GM23338 (cell line): ENCODE measurements at regions not wholly inside any gene's neighbourhood (a gene's known extent, or its start where the extent isn't known, plus 50 kb on each side); places are given as distances from the start of the nearest gene placed in this dataset.
A peak's percentile ranks its signal among the peaks of the same experiment; 100 is the strongest.

Experiments used
- ATAC-seq: fragments of 200-7000 bp; cut with Tn5 transposase; 3 replicates; pipeline ENCODE4 v1.9.1; 2020
- DNase-seq: peaks from one replicate; pipeline ENCODE4 v3.0.0-alpha.2; 2015; ENCODE audit warnings: low spot score
- H2AFZ ChIP-seq: fragments of 200-600 bp; sonication (generic); 2 replicates; pipeline ENCODE4 v1.8.0; 2016; ENCODE audit warnings: antibody characterized with exemption, mild to moderate bottlenecking, moderate library complexity
- H3F3A ChIP-seq: fragments of 200-600 bp; sonication (generic); replicated peaks from 2 replicates; pipeline ENCODE4 v1.8.0; 2017; ENCODE audit warnings: antibody characterized with exemption, mixed run types, low read depth
- H3K27ac ChIP-seq: fragments of 200-600 bp; sonication (generic); 2 replicates; pipeline ENCODE4 v1.6.1; 2016; ENCODE audit warnings: low read depth
- H3K27me3 ChIP-seq: fragments of 200-600 bp; sonication (generic); 2 replicates; pipeline ENCODE4 v1.8.0; 2016; ENCODE audit warnings: mild to moderate bottlenecking, mixed run types, moderate library complexity; ENCODE audit not compliant: insufficient read depth
- H3K36me3 ChIP-seq: fragments of 200-600 bp; sonication (generic); 2 replicates; pipeline ENCODE4 v1.8.0; 2016; ENCODE audit warnings: mild to moderate bottlenecking; ENCODE audit not compliant: insufficient read depth
- H3K4me1 ChIP-seq: fragments of 200-600 bp; sonication (generic); 2 replicates; pipeline ENCODE4 v1.8.0; 2016; ENCODE audit warnings: mild to moderate bottlenecking, moderate library complexity; ENCODE audit not compliant: insufficient read depth
- H3K4me2 ChIP-seq: fragments of 200-600 bp; sonication (generic); 2 replicates; pipeline ENCODE4 v1.7.1; 2017; ENCODE audit warnings: mixed run types
- H3K4me3 ChIP-seq: fragments of 200-600 bp; sonication (generic); 2 replicates; pipeline ENCODE4 v1.6.1; 2016; ENCODE audit warnings: mixed run types
- H3K79me2 ChIP-seq: fragments of 200-600 bp; sonication (generic); replicated peaks from 2 replicates; pipeline ENCODE4 v1.8.0; 2017; ENCODE audit warnings: mild to moderate bottlenecking; ENCODE audit not compliant: insufficient read depth
- H3K9me2 ChIP-seq: fragments of 200-600 bp; sonication (generic); 2 replicates; pipeline ENCODE4 v1.8.0; 2017; ENCODE audit not compliant: insufficient read depth
- H4K20me1 ChIP-seq: fragments of 200-600 bp; sonication (generic); replicated peaks from 2 replicates; pipeline ENCODE4 v1.8.0; 2017; ENCODE audit warnings: mild to moderate bottlenecking; ENCODE audit not compliant: insufficient read depth
- H3K27ac Mint-ChIP-seq: 2 replicates; pipeline ENCODE4 v1.8.0; 2020; ENCODE audit warnings: inconsistent platforms, mild to moderate bottlenecking, moderate library complexity, mixed read lengths
- H3K27me3 Mint-ChIP-seq: 3 replicates; pipeline ENCODE4 v1.8.0; 2022; ENCODE audit warnings: low read depth, mild to moderate bottlenecking, moderate library complexity, mixed read lengths, inconsistent platforms; ENCODE audit not compliant: insufficient read depth, poor library complexity
- H3K36me3 Mint-ChIP-seq: 3 replicates; pipeline ENCODE4 v1.8.0; 2021; ENCODE audit warnings: low read depth, mild to moderate bottlenecking, inconsistent platforms, moderate library complexity, mixed read lengths
- H3K4me1 Mint-ChIP-seq: 3 replicates; pipeline ENCODE4 v1.8.0; 2020; ENCODE audit warnings: mild to moderate bottlenecking, inconsistent platforms, mixed read lengths
- H3K4me3 Mint-ChIP-seq: 3 replicates; pipeline ENCODE4 v1.8.0; 2021; ENCODE audit warnings: moderate library complexity, mild to moderate bottlenecking, inconsistent platforms, mixed read lengths
- H3K9me3 Mint-ChIP-seq: 3 replicates; pipeline ENCODE4 v1.8.0; 2020; ENCODE audit warnings: moderate library complexity, mild to moderate bottlenecking, inconsistent platforms, mixed read lengths
- CREB1 ChIP-seq: fragments of 250-450 bp; sonication (Bioruptor Pico); IDR thresholded peaks from 2 replicates; pipeline ENCODE4 v1.5.0; 2020; ENCODE audit warnings: low read depth, mild to moderate bottlenecking, moderate library complexity
- ETS1 ChIP-seq: IDR thresholded peaks from 2 replicates; pipeline ENCODE4 v1.6.1; 2016; ENCODE audit warnings: antibody characterized with exemption
- EZH2 ChIP-seq: fragments of 200-600 bp; sonication (generic); IDR thresholded peaks from one replicate; pipeline ENCODE4 v1.8.0; 2017; ENCODE audit warnings: antibody characterized with exemption, mild to moderate bottlenecking, low read depth; ENCODE audit not compliant: unreplicated experiment
- EZH2phosphoT487 ChIP-seq: fragments of 200-600 bp; sonication (generic); IDR thresholded peaks from one replicate; pipeline ENCODE4 v1.8.1; 2018; ENCODE audit warnings: antibody characterized with exemption; ENCODE audit not compliant: unreplicated experiment
- JUNB ChIP-seq: IDR thresholded peaks from one replicate; pipeline ENCODE4 v1.6.1; 2016; ENCODE audit warnings: antibody characterized with exemption; ENCODE audit not compliant: unreplicated experiment
- NANOG ChIP-seq: IDR thresholded peaks from 2 replicates; pipeline ENCODE4 v1.6.1; 2016; ENCODE audit warnings: antibody characterized with exemption, borderline replicate concordance
- POLR2AphosphoS5 ChIP-seq: IDR thresholded peaks from 2 replicates; pipeline ENCODE4 v1.6.1; 2016; ENCODE audit warnings: antibody characterized with exemption, low read depth
- STAT1 ChIP-seq: IDR thresholded peaks from one replicate; pipeline ENCODE4 v1.6.1; 2016; ENCODE audit warnings: antibody characterized with exemption; ENCODE audit not compliant: unreplicated experiment
- ZNF114 ChIP-seq: fragments of 250-450 bp; sonication (Bioruptor Pico); IDR thresholded peaks from 2 replicates; pipeline ENCODE4 v1.5.0; 2020; ENCODE audit warnings: mild to moderate bottlenecking, moderate library complexity
- ZNF331 ChIP-seq: fragments of 250-450 bp; sonication (Bioruptor Pico); IDR thresholded peaks from 2 replicates; pipeline ENCODE4 v1.5.0; 2020; ENCODE audit warnings: low read depth, mild to moderate bottlenecking, moderate library complexity
- ZNF462 ChIP-seq: fragments of 250-450 bp; sonication (Bioruptor Pico); IDR thresholded peaks from 2 replicates; pipeline ENCODE4 v1.5.0; 2020; ENCODE audit warnings: mild to moderate bottlenecking, moderate library complexity
- TF ChIP-seq, protein P1 (sequence below): IDR thresholded peaks from one replicate; pipeline ENCODE4 v1.6.1; 2018; ENCODE audit warnings: antibody characterized with exemption; ENCODE audit not compliant: unreplicated experiment
- TF ChIP-seq, protein P2 (sequence below), 2 experiments: fragments of 200-600 bp in 1 of 2; sonication (generic) in 1 of 2; conservative IDR thresholded peaks; 2 replicates each; pipeline versions ENCODE4 v1.5.1 to v1.6.1; 2016 to 2017; ENCODE audit warnings: antibody characterized with exemption in 2 of 2, low read depth in 2 of 2, mild to moderate bottlenecking in 2 of 2, moderate library complexity in 1 of 2

DNA sequence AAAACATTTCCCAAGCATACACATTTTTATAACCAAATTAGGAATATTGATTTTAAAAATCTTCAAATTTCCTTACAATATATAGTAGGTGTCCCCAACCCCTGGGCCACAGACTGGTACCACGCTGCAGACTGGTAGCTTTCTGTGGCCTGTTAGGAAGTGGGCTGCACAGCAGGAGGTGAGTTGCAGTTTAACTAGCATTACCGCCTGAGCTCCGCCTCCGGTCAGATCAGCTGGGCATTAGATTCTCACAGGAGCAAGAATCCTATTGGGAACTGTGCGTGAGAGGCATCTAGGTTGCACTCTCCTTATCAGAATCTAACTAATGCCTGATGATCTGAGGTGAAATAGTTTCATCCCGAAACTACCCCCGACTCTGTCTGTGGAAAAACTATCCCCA is 62.1 kb downstream of the ZWINT start:
- Histone ChIP-seq H3K27me3 (no peaks in the 10 kb centered on the region), H3K27ac (no peak overlapping the region), H3F3A (no peaks in the 10 kb centered on the region), H3K79me2 (no peaks in the 10 kb centered on the region), H3K4me2 (no peak overlapping the region), H4K20me1 (no peaks in the 10 kb centered on the region), H2AFZ (no peak overlapping the region), H3K36me3 (no peaks in the 10 kb centered on the region), H3K4me3 (no peak overlapping the region), H3K9me2 (no peaks in the 10 kb centered on the region), H3K4me1 (no peaks in the 10 kb centered on the region)
- no peaks in the 10 kb centered on the region for H3K27me3 Mint-ChIP-seq
- DNase-seq (peak; percentile 65), ATAC-seq (peak; percentile 70)
- H3K27ac Mint-ChIP-seq, result no peak overlapping the region
- H3K4me1 Mint-ChIP-seq, result no peaks in the 10 kb centered on the region
- TF ChIP-seq ETS1, result no peak
- no peak for TF ChIP-seq POLR2AphosphoS5
- no peak for TF ChIP-seq JUNB
- TF ChIP-seq ZNF114 (CRISPR knock-in tag), result no peak
- TF ChIP-seq STAT1, result no peak
- TF ChIP-seq, protein P1, sequence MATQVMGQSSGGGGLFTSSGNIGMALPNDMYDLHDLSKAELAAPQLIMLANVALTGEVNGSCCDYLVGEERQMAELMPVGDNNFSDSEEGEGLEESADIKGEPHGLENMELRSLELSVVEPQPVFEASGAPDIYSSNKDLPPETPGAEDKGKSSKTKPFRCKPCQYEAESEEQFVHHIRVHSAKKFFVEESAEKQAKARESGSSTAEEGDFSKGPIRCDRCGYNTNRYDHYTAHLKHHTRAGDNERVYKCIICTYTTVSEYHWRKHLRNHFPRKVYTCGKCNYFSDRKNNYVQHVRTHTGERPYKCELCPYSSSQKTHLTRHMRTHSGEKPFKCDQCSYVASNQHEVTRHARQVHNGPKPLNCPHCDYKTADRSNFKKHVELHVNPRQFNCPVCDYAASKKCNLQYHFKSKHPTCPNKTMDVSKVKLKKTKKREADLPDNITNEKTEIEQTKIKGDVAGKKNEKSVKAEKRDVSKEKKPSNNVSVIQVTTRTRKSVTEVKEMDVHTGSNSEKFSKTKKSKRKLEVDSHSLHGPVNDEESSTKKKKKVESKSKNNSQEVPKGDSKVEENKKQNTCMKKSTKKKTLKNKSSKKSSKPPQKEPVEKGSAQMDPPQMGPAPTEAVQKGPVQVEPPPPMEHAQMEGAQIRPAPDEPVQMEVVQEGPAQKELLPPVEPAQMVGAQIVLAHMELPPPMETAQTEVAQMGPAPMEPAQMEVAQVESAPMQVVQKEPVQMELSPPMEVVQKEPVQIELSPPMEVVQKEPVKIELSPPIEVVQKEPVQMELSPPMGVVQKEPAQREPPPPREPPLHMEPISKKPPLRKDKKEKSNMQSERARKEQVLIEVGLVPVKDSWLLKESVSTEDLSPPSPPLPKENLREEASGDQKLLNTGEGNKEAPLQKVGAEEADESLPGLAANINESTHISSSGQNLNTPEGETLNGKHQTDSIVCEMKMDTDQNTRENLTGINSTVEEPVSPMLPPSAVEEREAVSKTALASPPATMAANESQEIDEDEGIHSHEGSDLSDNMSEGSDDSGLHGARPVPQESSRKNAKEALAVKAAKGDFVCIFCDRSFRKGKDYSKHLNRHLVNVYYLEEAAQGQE, result no peak
- TF ChIP-seq ZNF462 (CRISPR knock-in tag), result no peak
- no peak for TF ChIP-seq CREB1 (CRISPR knock-in tag)
- no peak for TF ChIP-seq EZH2
- TF ChIP-seq EZH2phosphoT487, result no peak
- no peak for TF ChIP-seq ZNF331
- TF ChIP-seq, protein P2, sequence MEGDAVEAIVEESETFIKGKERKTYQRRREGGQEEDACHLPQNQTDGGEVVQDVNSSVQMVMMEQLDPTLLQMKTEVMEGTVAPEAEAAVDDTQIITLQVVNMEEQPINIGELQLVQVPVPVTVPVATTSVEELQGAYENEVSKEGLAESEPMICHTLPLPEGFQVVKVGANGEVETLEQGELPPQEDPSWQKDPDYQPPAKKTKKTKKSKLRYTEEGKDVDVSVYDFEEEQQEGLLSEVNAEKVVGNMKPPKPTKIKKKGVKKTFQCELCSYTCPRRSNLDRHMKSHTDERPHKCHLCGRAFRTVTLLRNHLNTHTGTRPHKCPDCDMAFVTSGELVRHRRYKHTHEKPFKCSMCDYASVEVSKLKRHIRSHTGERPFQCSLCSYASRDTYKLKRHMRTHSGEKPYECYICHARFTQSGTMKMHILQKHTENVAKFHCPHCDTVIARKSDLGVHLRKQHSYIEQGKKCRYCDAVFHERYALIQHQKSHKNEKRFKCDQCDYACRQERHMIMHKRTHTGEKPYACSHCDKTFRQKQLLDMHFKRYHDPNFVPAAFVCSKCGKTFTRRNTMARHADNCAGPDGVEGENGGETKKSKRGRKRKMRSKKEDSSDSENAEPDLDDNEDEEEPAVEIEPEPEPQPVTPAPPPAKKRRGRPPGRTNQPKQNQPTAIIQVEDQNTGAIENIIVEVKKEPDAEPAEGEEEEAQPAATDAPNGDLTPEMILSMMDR (conservative IDR thresholded peaks at IDR 0.05; ENCODE audit: low read depth in 2 of 2), result no peak
- no peak for TF ChIP-seq NANOG
- H3K4me3 Mint-ChIP-seq, result no peak overlapping the region
- no peaks in the 10 kb centered on the region for H3K36me3 Mint-ChIP-seq
- no peaks in the 10 kb centered on the region for H3K9me3 Mint-ChIP-seq
